PC-3 (cell line): ENCODE measurements at regions not wholly inside any gene's neighbourhood (a gene's known extent, or its start where the extent isn't known, plus 50 kb on each side); places are given as distances from the start of the nearest gene placed in this dataset.

Source experiments
- CTCF ChIP-seq: fragments of 300-600 bp; sonication (generic); conservative IDR thresholded peaks from 2 replicates; pipeline ENCODE4 v1.5.1; 2017; ENCODE audit warnings: antibody characterized with exemption, low read depth, mild to moderate bottlenecking, low read length
- EZH2 ChIP-seq: fragments of 300-600 bp; sonication (generic); IDR thresholded peaks from one replicate; pipeline ENCODE4 v1.6.1; 2017; ENCODE audit warnings: antibody characterized with exemption, mild to moderate bottlenecking, low read length; ENCODE audit not compliant: unreplicated experiment
- EZH2phosphoT487 ChIP-seq: fragments of 300-600 bp; sonication (generic); IDR thresholded peaks from 2 replicates; pipeline ENCODE4 v1.6.1; 2018; ENCODE audit warnings: mild to moderate bottlenecking, antibody characterized with exemption, low read length, borderline replicate concordance

DNA sequence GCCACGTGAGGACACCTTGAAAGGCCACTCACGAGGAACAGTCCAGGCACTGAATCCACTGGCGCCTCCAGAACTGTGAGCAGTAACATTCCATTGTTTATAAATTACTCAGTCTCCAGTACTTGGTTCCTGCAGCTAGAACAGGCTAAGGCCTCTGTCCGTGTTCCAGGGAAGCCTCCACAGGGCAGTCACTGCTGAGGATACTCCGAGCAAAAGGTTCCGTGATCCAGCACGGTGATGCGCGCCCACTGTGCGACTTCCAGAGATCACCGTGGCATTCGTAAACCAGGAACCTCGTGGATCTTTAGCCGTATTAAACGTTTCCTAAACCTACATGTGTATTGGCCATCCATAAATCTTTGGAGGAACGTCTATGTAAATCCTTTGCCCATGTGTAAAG is 51.5 kb upstream of the SALL3 start:
- TF ChIP-seq CTCF (no peak), EZH2 (no peak), EZH2phosphoT487 (no peak)
